HG03378 (cell line): ENCODE measurements at regions not wholly inside any gene's neighbourhood (a gene's known extent, or its start where the extent isn't known, plus 50 kb on each side); places are given as distances from the start of the nearest gene placed in this dataset.
"Not testable (repeated sequence)": the region's sequence is repeated elsewhere in the genome, so short reads cannot be mapped to it uniquely, and the experiment has no call there.

Experiments
- ATAC-seq: cut with Tn5 transposase; IDR thresholded peaks from one replicate; pipeline ENCODE4 v1.9.1; 2021; ENCODE audit warnings: mild to moderate bottlenecking, moderate library complexity; ENCODE audit not compliant: unreplicated experiment

DNA sequence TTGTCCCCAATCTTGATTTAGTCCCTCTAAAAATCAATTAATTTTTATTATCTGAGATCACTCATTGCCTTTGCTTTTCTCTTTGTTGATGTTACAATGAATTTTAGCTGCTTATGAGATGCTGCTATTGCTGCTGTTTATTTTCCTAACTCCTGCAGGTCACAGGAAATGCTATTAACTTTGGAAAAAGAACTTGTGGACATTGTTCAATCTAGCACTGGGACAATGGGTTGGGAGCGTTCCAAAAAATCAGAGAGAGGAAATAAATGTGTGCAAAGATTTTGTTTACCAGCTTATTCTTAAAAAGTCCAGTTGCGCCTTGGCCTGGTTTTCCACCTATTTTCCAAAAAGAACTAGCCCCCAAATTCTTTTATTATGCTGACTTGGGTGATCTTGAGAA lies 268.3 kb downstream of the PTH2R start:
- no peak for ATAC-seq

DNA sequence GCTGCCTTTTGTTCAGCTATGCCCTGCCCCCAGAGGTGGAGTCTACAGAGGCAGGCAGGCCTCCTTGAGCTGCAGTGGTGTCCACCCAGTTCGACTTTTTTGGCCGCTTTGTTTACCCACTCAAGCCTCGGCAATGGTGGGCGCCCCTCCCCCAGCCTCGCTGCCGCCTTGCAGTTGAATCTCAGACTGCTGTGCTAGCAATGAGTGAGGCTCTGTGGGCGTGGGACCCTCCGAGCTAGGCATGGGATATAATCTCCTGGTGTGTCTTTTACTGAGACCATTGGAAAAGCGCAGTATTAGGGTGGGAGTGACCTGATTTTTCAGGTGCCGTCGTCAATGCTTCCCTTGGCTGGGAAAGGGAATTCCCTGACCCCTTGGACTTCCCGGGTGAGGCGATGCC lies 279.3 kb downstream of the PTH2R start:
- not testable (repeated sequence) for ATAC-seq

DNA sequence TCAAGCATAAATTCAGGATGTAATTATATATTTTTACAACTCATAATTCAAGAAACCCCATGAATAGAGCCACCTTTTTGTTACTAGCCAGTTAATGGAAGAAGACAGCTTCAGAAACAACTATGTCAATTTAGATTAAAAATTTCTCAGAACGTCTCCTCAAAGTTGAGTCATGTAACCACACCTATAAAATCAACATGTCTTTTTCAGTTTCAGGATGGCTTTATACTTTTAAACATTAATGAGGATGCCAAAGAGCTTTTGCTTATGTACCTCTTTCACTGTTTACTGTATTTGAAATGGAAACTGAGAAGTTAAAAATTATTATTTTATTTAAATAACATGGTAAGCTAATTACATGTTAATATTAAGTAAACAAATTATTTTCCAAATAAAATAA lies 280.1 kb downstream of the PTH2R start:
- ATAC-seq = peak; percentile 55

DNA sequence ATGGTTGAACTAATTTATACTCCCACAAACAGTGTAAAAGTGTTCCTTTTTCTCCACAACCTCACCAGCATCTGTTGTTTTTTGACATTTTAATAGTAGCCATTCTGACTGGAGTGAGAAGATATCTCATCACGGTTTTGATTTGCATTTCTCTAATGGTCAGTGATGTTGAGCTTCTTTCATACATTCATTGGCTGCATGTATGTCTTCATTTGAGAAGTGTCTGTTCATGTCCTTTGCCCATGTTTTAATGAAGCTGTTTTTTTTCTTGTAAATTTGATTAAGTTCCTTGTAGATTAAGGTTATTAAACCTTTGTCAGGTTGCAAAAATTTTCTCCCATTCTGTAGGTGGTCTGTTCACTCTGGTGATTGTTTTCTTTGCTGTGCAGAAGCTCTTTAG lies 281.1 kb downstream of the PTH2R start:
- ATAC-seq = not testable (repeated sequence)

DNA sequence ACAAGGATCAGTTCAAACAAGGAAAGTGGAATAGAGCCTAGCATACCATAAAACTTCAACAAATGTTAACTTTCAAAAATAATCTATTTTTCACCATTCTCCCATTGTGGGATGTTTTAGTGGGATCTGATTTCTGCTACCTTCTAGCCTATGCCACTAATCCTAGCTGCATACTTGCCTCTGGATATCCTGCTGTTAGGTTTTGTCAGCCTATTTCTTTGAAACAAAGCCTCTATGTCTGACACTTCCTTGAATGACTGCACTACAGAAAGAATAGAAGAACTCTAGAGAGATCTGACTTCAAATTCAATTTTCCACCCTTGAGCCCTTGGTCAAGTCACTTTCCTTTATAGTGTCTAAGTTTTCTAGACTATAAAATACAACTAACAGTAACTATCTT lies 291.5 kb downstream of the PTH2R start:
- ATAC-seq = no peak

DNA sequence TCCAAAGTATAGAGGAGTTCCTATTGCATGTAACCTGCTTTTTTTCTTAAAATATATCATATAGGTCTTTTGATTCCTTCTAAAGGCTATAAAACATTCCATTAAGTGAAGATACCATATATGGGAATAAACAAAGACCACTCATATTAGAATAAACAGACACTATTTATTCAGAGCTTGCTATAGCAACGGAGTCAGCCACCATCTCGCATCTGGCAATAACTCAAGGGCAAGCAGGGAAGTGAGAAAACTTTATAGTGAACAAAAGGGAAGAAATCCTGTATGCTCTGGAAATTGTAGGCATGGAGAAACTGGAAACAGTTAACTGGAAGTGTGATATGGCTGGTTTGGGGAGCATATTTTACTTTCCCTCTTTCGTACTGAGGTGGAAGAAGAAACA lies 301.9 kb downstream of the PTH2R start:
- ATAC-seq = no peak

DNA sequence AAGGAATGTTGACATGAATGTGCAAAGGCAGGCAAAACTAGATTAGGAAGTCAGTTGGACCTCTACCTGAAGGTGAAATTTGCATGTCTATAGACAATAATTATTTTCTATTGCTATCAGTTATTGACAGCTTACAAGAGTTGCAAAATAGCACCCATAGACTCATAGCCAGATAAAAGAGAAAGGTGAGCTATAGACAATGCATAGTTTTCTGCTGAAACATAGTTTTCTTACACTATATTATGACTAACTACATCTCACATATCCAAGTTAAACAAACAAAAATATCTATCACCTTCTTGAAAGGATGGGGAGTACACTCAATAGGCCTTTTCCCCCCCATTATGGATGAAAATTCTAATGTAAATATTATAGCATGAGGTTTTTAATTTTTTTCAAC lies 305.0 kb downstream of the PTH2R start:
- no peak for ATAC-seq

DNA sequence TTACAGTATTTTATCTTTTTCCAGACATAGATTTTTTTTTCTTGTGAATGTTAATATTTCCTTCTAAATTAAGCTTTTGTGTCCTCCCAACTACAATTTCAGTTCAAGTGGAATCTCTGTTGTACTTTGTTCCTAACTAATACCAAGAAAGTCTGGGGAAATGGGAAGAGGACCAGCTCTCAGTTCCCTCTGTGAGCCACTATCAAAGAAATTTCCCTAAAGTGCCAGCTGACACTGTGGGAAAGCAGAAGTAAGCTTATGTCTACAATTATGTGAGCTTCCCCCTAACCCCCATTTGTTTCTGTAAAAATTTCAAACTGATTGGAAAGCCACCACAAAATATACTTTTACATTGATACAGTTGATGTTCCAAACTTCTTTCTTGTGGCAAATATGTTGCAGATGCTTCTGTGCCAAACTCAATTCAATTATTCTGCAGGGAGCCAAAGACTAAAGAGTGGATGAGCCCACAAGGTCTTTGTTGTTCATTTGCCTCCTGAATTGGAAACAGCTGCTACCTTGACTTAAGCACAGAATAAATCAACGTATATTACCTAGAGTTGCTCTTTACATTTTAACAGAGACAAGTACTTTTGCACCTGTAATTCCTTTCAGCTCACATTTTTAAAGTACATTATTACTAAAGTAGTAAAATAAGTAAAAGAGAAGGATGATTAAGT lies 306.6 kb downstream of the PTH2R start:
- ATAC-seq = no peak

DNA sequence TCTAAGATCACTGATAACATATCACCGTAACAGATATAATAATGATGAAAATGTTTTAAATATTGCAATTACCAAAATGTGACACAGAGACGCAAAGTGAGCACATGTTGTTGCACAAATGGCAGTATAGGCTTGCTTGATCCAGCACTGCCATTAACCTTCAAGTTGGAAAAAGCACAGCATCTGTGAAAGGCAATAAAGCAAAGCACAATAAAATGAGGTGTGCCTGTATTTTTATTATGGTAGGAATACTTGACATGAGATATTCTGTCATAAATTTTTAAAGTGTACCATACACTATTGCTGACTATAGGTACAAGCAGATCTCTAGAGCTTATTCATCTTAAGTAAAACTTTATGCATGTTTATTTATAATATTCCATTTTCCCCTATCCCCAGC lies 312.2 kb downstream of the PTH2R start:
- no peak for ATAC-seq

DNA sequence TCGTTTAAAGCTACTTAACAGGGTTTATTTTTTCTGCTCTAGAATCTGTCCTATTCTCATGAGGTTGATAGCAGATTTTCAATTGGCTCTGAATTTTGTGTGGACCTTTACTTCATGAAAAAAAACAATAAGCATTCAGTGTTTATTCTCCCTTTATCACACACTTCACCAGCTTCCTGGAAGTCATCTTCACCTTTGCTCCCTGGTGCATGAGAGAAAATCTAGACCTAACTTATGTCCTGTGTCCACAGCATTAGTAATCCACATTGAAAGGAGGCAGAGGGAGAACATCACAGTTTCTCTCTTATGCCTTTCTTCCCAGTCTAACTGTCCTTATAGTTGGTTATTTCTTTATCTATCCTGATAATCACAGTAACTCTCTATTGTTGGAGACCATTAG lies 316.1 kb downstream of the PTH2R start:
- no peak for ATAC-seq

DNA sequence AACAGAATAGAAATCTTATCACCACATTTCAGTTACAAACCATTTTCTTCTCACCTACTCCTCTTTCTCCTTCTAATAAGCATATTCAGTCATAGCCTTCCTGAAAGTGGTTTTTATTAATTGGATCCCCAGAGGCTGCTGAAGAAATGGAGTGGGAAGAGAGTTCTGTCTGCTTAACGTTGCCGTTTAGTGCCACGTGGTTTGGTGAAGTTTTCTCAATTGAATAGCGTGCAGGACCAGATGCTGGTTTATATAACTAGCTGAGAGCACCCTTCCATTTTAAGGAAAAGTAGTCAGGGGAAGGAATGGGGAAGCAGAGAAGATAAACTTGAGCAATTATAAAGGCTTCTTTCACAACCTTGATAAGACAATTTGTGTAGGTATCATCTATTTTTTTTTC lies 318.7 kb downstream of the PTH2R start:
- ATAC-seq = no peak

DNA sequence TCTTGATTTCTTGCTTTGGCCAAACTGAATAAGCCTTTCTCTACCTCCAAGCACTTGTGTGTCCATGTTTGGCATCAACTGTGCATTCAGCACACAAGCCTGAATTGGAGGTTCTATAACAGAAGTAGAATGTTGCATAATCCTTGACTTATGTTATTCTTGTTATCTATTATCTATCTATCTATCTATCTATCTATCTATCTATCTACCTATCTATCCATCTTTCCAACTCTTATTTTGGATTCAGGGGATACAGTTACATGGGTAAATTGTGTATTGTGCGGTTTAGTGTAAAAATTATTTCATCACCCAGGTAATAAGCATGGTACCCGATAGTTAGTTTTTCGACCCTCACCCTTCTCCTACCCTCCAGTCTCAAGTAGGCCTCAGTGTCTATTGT lies 319.6 kb downstream of the PTH2R start:
- no peak for ATAC-seq

DNA sequence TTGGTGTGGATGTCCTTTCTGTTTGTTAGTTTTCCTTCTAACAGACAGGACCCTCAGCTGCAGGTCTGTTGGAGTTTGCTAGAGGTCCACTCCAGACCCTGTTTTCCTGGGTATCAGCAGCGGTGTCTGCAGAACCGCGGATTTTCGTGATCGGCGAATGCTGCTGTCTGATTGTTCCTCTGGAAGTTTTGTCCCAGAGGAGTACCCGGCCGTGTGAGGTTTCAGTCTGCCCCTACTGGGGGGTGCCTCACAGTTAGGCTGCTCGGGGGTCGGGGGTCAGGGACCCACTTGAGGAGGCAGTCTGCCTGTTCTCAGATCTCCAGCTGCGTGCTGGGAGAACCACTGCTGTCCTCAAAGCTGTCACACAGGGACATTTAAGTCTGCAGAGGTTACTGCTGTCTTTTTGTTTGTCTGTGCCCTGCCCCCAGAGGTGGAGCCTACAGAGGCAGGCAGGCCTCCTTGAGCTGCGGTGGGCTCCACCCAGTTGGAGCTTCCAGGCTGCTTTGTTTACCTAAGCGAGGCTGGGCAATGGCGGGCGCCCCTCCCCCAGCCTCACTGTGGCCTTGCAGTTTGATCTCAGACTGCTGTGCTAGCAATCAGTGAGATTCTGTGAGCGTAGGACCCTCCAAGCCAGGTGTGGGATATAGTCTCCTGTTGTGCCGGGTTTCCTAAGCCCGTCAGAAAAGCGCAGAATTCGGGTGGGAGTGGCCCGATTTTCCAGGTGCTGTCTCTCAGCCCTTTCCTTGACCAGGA lies 345.2 kb downstream of the PTH2R start:
- ATAC-seq = not testable (repeated sequence)

DNA sequence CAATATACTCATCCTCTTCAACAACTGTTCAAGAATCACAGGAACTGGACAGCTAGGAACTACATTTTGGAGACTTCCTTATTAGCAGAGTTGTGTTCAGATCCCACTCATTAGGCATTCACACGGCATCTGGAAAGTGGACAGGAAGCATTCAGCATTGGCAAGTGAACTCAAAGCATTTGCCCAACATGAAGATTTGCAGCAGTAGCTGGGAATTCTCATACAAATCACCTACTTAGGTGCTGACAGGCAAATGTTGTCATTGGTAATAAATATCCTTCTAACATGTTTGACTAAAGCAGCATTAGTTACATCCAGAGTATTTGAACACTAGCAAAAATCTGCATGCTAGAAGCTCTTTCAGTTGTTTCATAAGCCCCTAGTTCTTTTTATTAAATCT lies 350.8 kb downstream of the PTH2R start:
- no peak for ATAC-seq

DNA sequence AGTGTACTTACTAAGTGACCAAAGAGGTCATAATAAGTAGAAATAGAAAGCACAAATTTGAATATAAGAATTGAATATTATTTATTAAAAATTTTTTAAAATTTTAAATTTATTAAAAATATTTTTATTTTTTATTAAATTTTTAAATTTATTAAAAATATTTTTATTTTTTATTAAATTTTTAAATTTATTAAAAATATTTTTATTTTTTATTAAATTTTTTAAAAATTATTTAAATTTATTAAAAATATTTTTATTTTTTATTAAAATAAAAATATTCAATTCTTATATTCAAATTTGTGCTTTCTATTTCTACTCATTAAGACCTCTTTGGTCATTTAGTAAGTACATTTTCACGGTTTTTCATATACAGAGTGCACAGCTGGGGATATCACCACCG lies 366.5 kb downstream of the PTH2R start:
- not testable (repeated sequence) for ATAC-seq

DNA sequence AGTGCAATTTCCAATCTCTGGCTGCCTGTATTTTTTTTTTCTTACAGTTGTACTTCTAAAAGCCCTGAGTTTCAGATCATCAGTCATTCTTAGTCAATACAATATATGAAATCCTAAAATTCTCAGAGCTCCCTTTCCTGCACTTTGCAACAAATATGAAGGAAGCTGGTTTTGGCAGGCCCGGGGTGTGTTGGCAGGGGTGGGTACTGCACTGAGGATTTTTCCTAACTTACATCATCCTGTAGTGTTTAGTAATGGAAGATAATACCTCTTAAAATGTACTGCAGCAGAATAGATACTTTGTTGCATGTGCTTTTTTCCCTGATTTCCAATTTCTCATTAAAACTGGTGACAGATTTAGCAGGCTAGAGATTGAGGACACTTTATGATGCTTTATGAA lies 374.6 kb downstream of the PTH2R start:
- no peak for ATAC-seq

DNA sequence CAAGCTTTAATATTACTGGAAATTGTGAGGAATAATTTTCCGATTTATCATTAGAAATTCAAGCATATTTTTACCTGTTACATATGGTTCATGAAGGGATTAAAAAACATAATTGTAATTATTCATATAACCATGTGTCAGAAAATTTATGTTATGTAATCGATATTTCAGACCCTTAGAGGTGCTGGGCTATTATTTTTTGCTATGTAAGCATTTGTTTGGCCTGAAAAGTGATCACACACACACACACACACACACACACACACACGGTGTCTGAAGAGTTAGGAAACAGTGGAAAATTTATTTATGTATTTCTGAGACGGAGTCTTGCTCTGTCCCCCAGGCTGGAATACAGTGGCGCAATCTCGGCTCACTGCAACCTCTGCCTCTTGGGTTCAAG lies 375.5 kb downstream of the PTH2R start:
- ATAC-seq = no peak

DNA sequence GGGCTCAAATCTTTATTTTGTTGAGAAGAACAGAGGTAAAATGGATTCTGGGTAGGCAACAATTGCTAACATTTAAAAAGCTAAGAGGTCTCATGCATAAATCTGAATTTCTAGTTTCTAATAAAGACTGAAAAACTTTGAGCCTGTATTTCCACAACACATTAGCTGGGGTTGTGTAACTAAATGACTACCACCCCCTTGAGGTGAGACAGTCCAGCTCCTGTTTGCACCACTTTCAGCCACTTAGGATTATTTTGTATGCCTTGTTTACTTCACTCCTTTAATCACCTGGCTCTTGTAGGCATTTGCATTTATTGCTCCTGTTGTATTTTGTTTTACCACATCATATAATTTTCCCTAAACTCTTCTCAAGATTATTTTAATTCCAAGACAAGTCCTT lies 376.6 kb downstream of the PTH2R start:
- no peak for ATAC-seq

DNA sequence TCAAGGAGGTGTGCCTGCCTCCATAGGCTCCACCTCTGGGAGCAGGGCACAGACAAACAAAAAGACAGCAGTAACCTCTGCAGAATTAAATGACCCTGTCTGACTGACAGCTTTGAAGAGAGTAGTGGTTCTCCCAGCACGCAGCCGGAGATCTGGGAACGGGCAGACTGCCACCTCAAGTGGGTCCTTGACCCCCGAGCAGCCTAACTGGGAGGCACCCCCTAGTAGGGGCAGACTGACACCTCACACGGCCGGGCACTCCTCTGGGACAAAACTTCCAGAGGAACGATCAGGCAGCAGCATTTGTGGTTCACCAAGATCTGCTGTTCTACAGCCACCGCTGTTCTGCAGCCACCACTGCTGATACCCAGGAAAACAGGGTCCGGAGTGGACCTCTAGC lies 378.2 kb downstream of the PTH2R start:
- not testable (repeated sequence) for ATAC-seq

DNA sequence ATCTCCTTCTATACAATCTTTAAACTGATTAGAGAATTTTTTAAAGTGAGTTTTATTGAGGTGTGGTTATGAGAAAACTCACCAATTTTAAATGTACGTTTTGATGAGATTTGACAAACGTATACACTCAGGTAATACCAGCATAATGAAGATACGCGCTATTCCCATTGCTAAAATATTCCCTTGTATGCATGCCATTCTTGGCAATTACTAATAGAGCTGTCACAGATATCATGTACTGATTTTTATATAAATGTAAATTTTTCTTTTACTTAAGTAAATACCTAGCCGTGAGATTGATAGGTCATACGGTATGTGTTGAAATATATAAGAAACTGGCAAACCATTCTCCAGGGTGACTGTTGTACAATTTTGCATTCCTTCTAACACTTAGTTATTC lies 384.7 kb downstream of the PTH2R start:
- no peak for ATAC-seq

DNA sequence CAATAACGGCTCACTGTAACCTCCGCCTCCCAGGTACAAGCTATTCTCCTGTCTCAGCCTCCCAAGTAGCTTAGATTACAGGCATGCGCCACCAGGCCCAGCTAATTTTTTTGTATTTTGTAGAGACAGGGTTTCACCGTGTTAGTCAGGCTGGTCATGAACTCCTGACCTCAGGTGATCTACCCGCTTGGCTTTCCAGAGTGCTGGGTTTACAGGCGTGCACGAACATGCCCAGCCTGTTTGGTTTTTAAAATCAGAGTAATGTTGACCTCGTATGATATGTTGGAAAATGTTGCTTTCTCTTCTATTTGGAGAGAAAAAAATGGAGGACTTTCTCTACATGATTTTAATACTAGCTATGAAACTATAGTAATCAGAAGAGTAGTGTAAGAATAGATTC lies 386.2 kb downstream of the PTH2R start:
- ATAC-seq = no peak

DNA sequence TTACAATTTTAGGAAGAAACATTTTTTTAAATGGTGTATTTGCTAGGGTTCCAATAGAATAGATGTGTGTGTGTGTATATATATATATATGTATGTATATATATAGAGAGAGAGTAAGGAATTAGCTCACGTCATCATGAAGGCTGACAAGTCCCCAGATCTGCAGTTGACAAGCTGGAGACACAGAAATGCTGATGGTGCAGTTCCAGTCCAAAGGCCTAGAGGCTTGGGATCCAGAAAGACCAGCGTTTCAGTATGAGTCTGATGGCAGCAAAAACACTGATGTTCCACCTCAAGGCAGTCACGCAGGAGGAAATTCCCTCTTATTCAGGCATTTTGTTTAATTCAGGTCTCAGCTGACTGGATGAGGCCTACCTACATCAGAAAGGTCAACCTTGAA lies 386.8 kb downstream of the PTH2R start:
- no peak for ATAC-seq
